HL-60 (cell line): ENCODE measurements at regions not wholly inside any gene's neighbourhood (a gene's known extent, or its start where the extent isn't known, plus 50 kb on each side); places are given as distances from the start of the nearest gene placed in this dataset.

Experiments used
- DNase-seq, 2 experiments: peaks; one replicate each; pipeline ENCODE4 v3.0.0-alpha.2; 2010 to 2020; ENCODE audit warnings: low read depth in 1 of 2, low spot score in 1 of 2
- H3K27ac ChIP-seq: fragments of 250-450 bp; sonication (Bioruptor Pico); replicated peaks from 2 replicates; pipeline ENCODE4 v1.5.1; 2020; ENCODE audit warnings: mild to moderate bottlenecking, moderate library complexity
- H3K27me3 ChIP-seq: fragments of 250-450 bp; sonication (Bioruptor Pico); 2 replicates; pipeline ENCODE4 v1.5.1; 2021; ENCODE audit warnings: mild to moderate bottlenecking, moderate library complexity; ENCODE audit not compliant: insufficient read depth, poor library complexity, severe bottlenecking
- H3K4me3 ChIP-seq: replicated peaks from 2 replicates; pipeline ENCODE4 v1.5.1; 2011; ENCODE audit warnings: mild to moderate bottlenecking, control low read depth, low read length; ENCODE audit not compliant: insufficient read depth
- CTCF ChIP-seq: IDR thresholded peaks from one replicate; pipeline ENCODE4 v1.5.1; 2011; ENCODE audit warnings: low read length, control low read depth, inconsistent platforms; ENCODE audit not compliant: insufficient read depth
- GABPA ChIP-seq: IDR thresholded peaks from 2 replicates; pipeline ENCODE4 v1.6.1; 2012; ENCODE audit warnings: low read depth
- POLR2AphosphoS5 ChIP-seq: IDR thresholded peaks from 2 replicates; pipeline ENCODE4 v1.6.1; 2012; ENCODE audit warnings: low read depth
- REST ChIP-seq: IDR thresholded peaks from 2 replicates; pipeline ENCODE4 v1.6.1; 2012; ENCODE audit warnings: low read depth; ENCODE audit not compliant: insufficient replicate concordance
- SPI1 ChIP-seq: IDR thresholded peaks from 2 replicates; pipeline ENCODE4 v1.6.1; 2012; ENCODE audit warnings: low read depth, mild to moderate bottlenecking, borderline replicate concordance

DNA sequence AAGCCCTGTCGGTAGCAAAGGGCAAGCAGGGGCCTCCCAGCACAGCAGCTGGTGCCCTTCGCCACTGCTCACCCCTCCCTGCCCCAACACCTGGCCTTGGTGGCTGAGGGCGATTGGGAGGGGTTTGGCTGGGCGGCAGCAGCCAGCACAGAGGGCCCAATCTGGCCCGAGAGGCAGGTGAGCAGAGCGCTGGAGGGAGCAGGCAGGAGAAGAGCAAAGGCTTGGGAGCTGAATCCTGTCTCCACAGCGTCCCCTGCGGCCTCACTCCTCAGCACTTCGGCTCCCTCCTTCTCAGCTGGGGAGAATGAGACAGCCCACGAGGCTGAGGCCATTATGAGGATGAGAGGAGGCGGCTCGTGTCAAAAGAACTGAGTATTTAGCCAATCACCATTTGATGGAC, 74.9 kb upstream of the TAF1B start:
- H3K4me3 ChIP-seq: no peak overlapping the region
- H3K27ac ChIP-seq: no peak overlapping the region
- no peak for TF ChIP-seq CTCF
- no peak for TF ChIP-seq SPI1
- no peak for TF ChIP-seq POLR2AphosphoS5
- TF ChIP-seq REST: no peak
- no peak for TF ChIP-seq GABPA
- DNase-seq: no peak
- peaks cover 5% of the 10 kb centered on the region for H3K27me3 ChIP-seq

GRCh38 chr2:9769171-9770005, 73.9 kb upstream of the TAF1B start:
- DNase-seq: no peak
- no peak overlapping the region for H3K4me3 ChIP-seq
- peaks cover 2% of the 10 kb centered on the region for H3K27me3 ChIP-seq
- no peak for TF ChIP-seq POLR2AphosphoS5
- TF ChIP-seq SPI1: no peak
- TF ChIP-seq REST: no peak
- TF ChIP-seq GABPA: no peak
- TF ChIP-seq CTCF: no peak
- H3K27ac ChIP-seq: no peak overlapping the region

DNA sequence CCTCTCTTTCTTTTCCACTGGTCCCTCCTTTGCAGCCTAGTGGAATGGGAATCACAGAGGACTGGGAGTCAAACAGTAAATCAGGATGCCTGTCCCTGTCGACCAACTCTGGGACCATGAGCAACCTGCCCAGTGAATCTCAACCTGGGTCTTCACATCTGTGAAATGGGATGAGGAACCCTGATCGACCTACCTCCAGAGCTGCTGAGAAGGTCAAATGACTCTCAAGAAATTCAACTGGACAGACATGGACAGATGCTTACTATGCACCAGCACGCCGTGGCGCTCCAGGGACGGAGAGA, 73.3 kb upstream of the TAF1B start:
- no peak for TF ChIP-seq SPI1
- TF ChIP-seq POLR2AphosphoS5: no peak
- no peak for TF ChIP-seq GABPA
- no peak for TF ChIP-seq REST
- DNase-seq: no peak
- no peak overlapping the region for H3K4me3 ChIP-seq
- H3K27ac ChIP-seq: no peak overlapping the region
- no peaks in the 10 kb centered on the region for H3K27me3 ChIP-seq
